Cerebellar nuclear complex (tissue), 1 donor: ENCODE measurements at regions not wholly inside any gene's neighbourhood (a gene's known extent, or its start where the extent isn't known, plus 50 kb on each side); places are given as distances from the start of the nearest gene placed in this dataset.

Experiments used
- DNase-seq, 2 experiments: peaks; one replicate each; lab custom pipeline; 2025; lab: John Stamatoyannopoulos, UW

GRCh38 chr3:159789017-159789416 lies 199.6 kb upstream of the IL12A start:
- no peak for DNase-seq

GRCh38 chr3:159789742-159790635 lies 198.6 kb upstream of the IL12A start:
- DNase-seq = no peak

GRCh38 chr3:159791336-159791735 lies 197.3 kb upstream of the IL12A start:
- DNase-seq = no peak

- no peak for DNase-seq
Observed at GRCh38 chr3:159792070-159792469, 196.6 kb upstream of the IL12A start.

GRCh38 chr3:159795042-159795441 lies 193.6 kb upstream of the IL12A start:
- DNase-seq = no peak

GRCh38 chr3:159795681-159796175 lies 192.9 kb upstream of the IL12A start:
- DNase-seq = no peak

- no peak for DNase-seq
Observed at GRCh38 chr3:159796226-159796625, 192.4 kb upstream of the IL12A start.

GRCh38 chr3:159796744-159797143 lies 191.9 kb upstream of the IL12A start:
- no peak for DNase-seq

- DNase-seq = no peak
Observed at GRCh38 chr3:159797771-159798170, 190.9 kb upstream of the IL12A start.

- no peak for DNase-seq
Observed at GRCh38 chr3:159798951-159799350, 189.7 kb upstream of the IL12A start.

GRCh38 chr3:159800434-159801155 lies 188.0 kb upstream of the IL12A start:
- DNase-seq = no peak

GRCh38 chr3:159802864-159803263 lies 185.8 kb upstream of the IL12A start:
- no peak for DNase-seq

GRCh38 chr3:159803459-159803858 lies 185.2 kb upstream of the IL12A start:
- DNase-seq = no peak

GRCh38 chr3:159804726-159805410 lies 183.8 kb upstream of the IL12A start:
- DNase-seq = peak in 1 of 2 experiments; percentile 53

- no peak for DNase-seq
Observed at GRCh38 chr3:159805411-159805772, 183.2 kb upstream of the IL12A start.

- DNase-seq = no peak
Observed at GRCh38 chr3:159806412-159806811, 182.2 kb upstream of the IL12A start.

- DNase-seq = no peak
Observed at GRCh38 chr3:159807137-159808040, 181.2 kb upstream of the IL12A start.

GRCh38 chr3:159813822-159814531 lies 174.7 kb upstream of the IL12A start:
- no peak for DNase-seq

GRCh38 chr3:159816512-159816911 lies 172.1 kb upstream of the IL12A start:
- no peak for DNase-seq

- no peak for DNase-seq
Observed at GRCh38 chr3:159817126-159817525, 171.5 kb upstream of the IL12A start.

GRCh38 chr3:159817571-159817970 lies 171.1 kb upstream of the IL12A start:
- DNase-seq = no peak
